Suppressor macrophage treated with lipopolysaccharide for 1 hour (primary cell): ENCODE measurements at regions not wholly inside any gene's neighbourhood (a gene's known extent, or its start where the extent isn't known, plus 50 kb on each side); places are given as distances from the start of the nearest gene placed in this dataset.
"Not testable (repeated sequence)": the region's sequence is repeated elsewhere in the genome, so short reads cannot be mapped to it uniquely, and the experiment has no call there.

Experiments
- DNase-seq, 3 donors: peaks; one replicate each; pipeline ENCODE4 v3.0.0-alpha.2; 2020 to 2022

DNA sequence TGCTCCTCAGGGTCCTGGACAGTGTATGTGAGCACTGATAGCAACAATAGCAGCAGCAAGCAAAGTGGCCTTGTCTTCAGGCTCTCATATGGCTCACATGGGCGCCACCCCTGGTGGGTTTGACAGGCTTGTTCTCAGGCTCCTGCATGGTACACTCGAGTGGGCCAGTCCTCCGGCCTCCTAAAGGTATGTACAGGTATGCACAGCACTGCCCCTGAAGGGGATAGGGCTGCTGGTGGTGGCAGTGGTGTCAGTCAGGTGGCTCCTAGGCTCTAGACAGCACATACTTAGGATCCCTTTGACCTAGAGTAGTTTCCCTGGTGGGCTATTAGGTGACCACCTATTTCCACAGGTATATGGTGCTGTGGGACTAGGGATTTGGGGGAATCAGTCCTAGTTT, 79.8 kb downstream of the LGALS9B start:
- not testable (repeated sequence) for DNase-seq

DNA sequence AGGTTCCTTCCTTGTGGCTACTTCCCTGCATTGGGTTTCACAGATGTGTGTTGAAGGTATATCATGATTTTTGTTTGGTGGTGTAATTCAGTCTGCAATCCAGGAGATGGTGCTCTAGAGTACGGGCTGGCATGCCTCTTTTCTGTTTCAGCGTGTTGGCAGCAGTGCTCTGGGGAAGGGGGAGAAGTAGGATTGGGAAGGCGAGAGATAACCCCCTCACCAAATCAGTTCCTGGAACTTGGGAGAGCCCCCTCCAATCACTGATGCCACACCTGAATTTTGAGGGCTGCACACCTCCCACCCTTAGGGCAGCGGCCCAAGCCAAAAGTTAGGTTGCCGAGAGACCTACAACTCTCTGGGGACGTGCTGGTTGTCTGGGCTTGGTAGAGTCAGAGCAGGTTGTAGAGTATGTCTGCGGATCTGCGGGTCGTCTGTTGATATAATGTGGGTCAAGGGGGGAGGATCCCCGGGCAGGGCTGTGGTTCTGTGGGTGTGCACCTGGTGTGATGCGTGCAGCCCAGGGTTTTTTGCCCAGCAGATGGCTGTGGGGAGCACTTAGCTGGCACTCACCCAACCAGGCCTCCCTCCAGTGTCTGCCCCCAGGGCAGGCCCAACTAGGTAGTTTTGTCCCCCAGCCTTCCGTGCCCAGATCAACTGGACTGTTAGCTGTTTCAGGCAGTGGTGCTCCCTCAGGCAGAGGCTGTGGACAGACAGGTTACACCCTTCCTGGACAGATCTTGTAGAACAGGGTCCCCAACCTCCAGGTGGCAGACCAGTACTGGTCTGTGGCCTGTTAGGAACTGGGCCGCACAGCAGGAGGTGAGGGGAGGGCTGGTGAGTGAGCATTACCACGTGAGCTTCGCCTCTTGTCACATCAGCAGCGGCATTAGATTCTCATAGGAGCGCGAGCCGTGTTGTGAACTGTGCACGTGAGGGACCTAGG, 85.7 kb downstream of the LGALS9B start:
- peak; percentile 17 to 51 (median 47) for DNase-seq

DNA sequence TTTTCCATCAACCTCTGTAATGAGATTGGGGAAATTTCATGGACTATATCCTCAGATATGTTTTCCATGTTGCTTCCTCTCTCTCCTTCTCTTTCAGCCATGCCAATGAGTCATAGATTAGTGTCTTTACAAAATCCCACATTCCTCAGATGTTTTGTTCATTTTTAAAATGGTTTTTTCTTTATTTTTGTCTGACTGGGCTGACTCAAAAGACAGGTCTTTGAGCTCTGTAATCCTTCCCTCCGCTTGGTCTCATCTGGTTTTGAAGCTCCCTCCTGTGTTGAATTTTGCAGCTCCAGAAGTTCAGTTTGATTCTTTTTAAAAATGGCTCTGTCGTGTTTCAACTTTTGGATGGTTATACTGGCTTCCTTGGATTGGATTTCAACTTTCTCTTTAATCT, 86.7 kb downstream of the LGALS9B start:
- not testable (repeated sequence) for DNase-seq

DNA sequence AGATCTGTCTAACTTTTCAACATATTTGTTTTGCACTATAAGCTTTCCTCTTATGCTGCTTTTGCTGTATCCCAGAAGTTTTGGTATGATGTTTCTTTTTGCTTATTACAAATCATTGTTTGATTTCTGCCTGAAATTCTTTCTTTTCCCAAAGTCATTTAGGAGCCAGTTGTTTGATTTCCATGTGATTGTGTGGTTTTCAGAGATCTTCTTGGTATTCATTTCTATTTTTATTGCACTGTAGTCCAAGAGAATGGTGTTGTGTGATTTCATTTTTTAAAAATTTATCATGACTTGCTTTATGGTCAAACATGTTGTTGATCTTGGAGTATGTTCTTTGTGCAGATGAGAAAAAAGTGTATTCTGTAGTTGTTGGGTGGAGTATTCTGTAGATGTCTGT, 88.1 kb downstream of the LGALS9B start:
- not testable (repeated sequence) for DNase-seq

DNA sequence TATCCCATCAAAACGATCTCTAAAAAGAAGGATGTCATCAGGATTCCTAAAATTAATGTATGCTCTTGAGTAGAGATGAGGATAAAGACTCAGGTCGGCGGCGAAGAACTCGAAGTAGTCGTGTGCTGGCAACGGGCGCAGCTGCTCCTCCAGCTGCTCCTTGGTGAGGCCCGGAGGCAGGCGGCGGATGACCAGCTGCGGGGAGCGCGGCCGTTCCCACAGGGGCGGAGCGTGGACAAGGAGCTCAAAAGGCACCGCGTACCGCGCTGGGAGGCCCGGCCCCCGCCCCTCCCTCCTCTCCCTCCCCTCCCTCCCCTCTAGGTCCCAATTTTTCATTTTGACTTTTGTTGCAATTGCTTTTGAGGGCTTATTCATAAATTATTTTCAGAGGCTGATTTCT, 90.7 kb downstream of the LGALS9B start:
- DNase-seq: peak in 1 of 3 donors; percentile 0

DNA sequence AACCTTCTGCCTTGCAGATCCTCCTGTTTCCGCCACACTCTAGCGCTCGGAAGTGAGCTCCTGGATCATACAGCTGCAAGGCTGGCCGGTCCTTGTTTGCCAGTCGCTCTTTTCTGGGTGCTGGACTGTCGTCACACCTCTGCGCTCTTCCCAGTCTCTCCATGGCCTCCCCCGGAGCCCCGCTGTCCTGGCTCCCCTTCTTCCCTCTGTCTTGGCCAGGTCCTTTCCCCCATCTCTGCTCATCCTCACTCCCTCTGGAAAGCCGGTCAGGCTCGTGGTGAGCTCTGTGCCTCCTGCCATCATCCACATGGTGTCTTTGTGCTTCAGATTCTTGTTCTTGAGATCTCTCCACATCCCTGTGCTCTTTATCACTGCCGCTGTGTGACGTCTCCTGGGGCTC, 91.6 kb downstream of the LGALS9B start:
- DNase-seq: not testable (repeated sequence)
